ENCODE measurements at regions not wholly inside any gene's neighbourhood (a gene's known extent, or its start where the extent isn't known, plus 50 kb on each side); places are given as distances from the start of the nearest gene placed in this dataset.

- TF ChIP-seq POLR2AphosphoS5 (IDR thresholded peaks at IDR 0.05) (no peak), REST (IDR thresholded peaks at IDR 0.05; ENCODE audit: borderline replicate concordance) (no peak), CTCF (IDR thresholded peaks at IDR 0.05; ENCODE audit: poor library complexity, severe bottlenecking) (no peak), TAF1 (IDR thresholded peaks at IDR 0.05; ENCODE audit: low read depth) (no peak), EZH2 (IDR thresholded peaks at IDR 0.05; ENCODE audit: borderline replicate concordance, insufficient read depth, low read length, poor library complexity, severe bottlenecking) (no peak), MXI1 (conservative IDR thresholded peaks at IDR 0.05; ENCODE audit: poor library complexity, severe bottlenecking) (no peak)
Observed at GRCh38 chr11:70710192-70710591, 311.9 kb downstream of the CTTN start.
